ENCODE measurements at regions not wholly inside any gene's neighbourhood (a gene's known extent, or its start where the extent isn't known, plus 50 kb on each side); places are given as distances from the start of the nearest gene placed in this dataset.
"Not testable (repeated sequence)": the region's sequence is repeated elsewhere in the genome, so short reads cannot be mapped to it uniquely, and the experiment has no call there.

- H3K27ac ChIP-seq (ENCODE audit: low read length): no peak overlapping the region
- no peaks in the 10 kb centered on the region for H3K4me1 ChIP-seq (ENCODE audit: control insufficient read depth, insufficient read depth, low read length)
- no peaks in the 10 kb centered on the region for H3K36me3 ChIP-seq (ENCODE audit: control insufficient read depth, insufficient read depth, low read length)
- no peak overlapping the region for H3K4me3 ChIP-seq (ENCODE audit: low read length)
- no peak for DNase-seq (ENCODE audit: low read depth, low spot score)
- H3K9me3 ChIP-seq (ENCODE audit: control insufficient read depth, insufficient read depth, low read length): no peaks in the 10 kb centered on the region
- no peaks in the 10 kb centered on the region for H3K27me3 ChIP-seq (ENCODE audit: control insufficient read depth, insufficient read depth, low read length)
- no CpG with 5 or more reads among the region's 7 CpGs for WGBS (ENCODE audit: insufficient coverage, insufficient read length)
Measured at GRCh38 chr13:82565201-82565600, 1317.1 kb downstream of the SLITRK1 start.

DNA sequence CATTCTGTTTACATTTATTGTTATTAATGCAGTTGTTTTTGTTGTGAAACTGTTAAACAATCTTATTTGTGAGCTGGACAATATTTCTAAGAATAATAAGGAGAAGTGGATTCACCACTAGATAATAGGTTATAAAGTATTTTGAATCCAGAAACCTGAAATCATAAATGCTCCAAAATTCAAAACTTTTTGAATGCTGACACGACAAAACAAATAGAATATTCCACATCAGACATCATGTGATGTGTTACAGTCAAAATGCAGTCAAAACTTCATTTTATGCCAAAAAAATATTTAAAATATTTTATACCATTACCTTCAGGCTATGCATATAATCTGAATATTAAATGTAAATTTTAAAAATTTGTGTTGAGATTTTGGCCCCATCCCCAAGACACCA, 1321.4 kb downstream of the SLITRK1 start:
- WGBS (ENCODE audit: insufficient coverage, insufficient read length): no CpG with 5 or more reads among the region's 1 CpG
- no peak overlapping the region for H3K4me3 ChIP-seq (ENCODE audit: low read length)
- no peaks in the 10 kb centered on the region for H3K9me3 ChIP-seq (ENCODE audit: control insufficient read depth, insufficient read depth, low read length)
- no peaks in the 10 kb centered on the region for H3K27me3 ChIP-seq (ENCODE audit: control insufficient read depth, insufficient read depth, low read length)
- H3K36me3 ChIP-seq (ENCODE audit: control insufficient read depth, insufficient read depth, low read length): no peaks in the 10 kb centered on the region
- no peaks in the 10 kb centered on the region for H3K4me1 ChIP-seq (ENCODE audit: control insufficient read depth, insufficient read depth, low read length)
- H3K27ac ChIP-seq (ENCODE audit: low read length): no peak overlapping the region
- DNase-seq (ENCODE audit: low read depth, low spot score): no peak

- Histone ChIP-seq H3K4me3 (ENCODE audit: low read length) (no peak overlapping the region), H3K27ac (ENCODE audit: low read length) (no peak overlapping the region), H3K9me3 (ENCODE audit: control insufficient read depth, insufficient read depth, low read length) (no peaks in the 10 kb centered on the region), H3K4me1 (ENCODE audit: control insufficient read depth, insufficient read depth, low read length) (no peaks in the 10 kb centered on the region), H3K36me3 (ENCODE audit: control insufficient read depth, insufficient read depth, low read length) (no peaks in the 10 kb centered on the region), H3K27me3 (ENCODE audit: control insufficient read depth, insufficient read depth, low read length) (no peaks in the 10 kb centered on the region)
- no CpG with 5 or more reads among the region's 1 CpG for WGBS (ENCODE audit: insufficient coverage, insufficient read length)
- no peak for DNase-seq (ENCODE audit: low read depth, low spot score)
Measured at GRCh38 chr13:82522872-82523271, 1359.4 kb downstream of the SLITRK1 start.

- Histone ChIP-seq H3K4me1 (ENCODE audit: control insufficient read depth, insufficient read depth, low read length) (no peaks in the 10 kb centered on the region), H3K4me3 (ENCODE audit: low read length) (no peak overlapping the region), H3K36me3 (ENCODE audit: control insufficient read depth, insufficient read depth, low read length) (no peaks in the 10 kb centered on the region), H3K27ac (ENCODE audit: low read length) (no peak overlapping the region), H3K9me3 (ENCODE audit: control insufficient read depth, insufficient read depth, low read length) (no peaks in the 10 kb centered on the region), H3K27me3 (ENCODE audit: control insufficient read depth, insufficient read depth, low read length) (no peaks in the 10 kb centered on the region)
- DNase-seq (ENCODE audit: low read depth, low spot score): no peak
- no CpG with 5 or more reads among the region's 1 CpG for WGBS (ENCODE audit: insufficient coverage, insufficient read length)
Measured at GRCh38 chr13:82506805-82507414, 1375.4 kb downstream of the SLITRK1 start.

- H3K9me3 ChIP-seq (ENCODE audit: control insufficient read depth, insufficient read depth, low read length): no peaks in the 10 kb centered on the region
- DNase-seq (ENCODE audit: low read depth, low spot score): no peak
Measured at GRCh38 chr13:82501834-82502233, 1380.4 kb downstream of the SLITRK1 start.

DNA sequence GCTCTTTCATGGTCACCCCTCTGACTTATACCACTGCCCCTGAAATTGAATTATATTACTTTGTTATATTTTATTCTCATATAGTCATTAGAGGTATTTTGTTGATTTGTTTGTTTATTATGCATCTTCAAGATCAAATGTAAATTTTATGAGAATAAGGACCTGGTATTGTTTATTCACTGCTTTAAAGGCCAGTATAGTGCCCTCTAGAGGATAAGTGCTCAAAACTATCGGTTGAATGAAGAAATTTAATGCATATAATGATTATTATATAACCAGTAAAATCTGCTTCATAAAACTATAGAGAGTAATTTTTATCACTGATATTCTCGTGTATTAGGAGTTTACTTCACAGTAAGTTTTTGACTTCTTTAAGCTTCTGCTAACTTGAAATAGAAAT, 1401.9 kb downstream of the SLITRK1 start:
- H3K9me3 ChIP-seq (ENCODE audit: control insufficient read depth, insufficient read depth, low read length): no peaks in the 10 kb centered on the region
- WGBS (ENCODE audit: insufficient coverage, insufficient read length): no CpG with 5 or more reads among the region's 2 CpGs
- H3K27ac ChIP-seq (ENCODE audit: low read length): no peak overlapping the region
- no peaks in the 10 kb centered on the region for H3K36me3 ChIP-seq (ENCODE audit: control insufficient read depth, insufficient read depth, low read length)
- no peak for DNase-seq (ENCODE audit: low read depth, low spot score)
- no peaks in the 10 kb centered on the region for H3K27me3 ChIP-seq (ENCODE audit: control insufficient read depth, insufficient read depth, low read length)
- no peaks in the 10 kb centered on the region for H3K4me1 ChIP-seq (ENCODE audit: control insufficient read depth, insufficient read depth, low read length)
- H3K4me3 ChIP-seq (ENCODE audit: low read length): no peak overlapping the region

More at GRCh38 chr13:82501834-82502233, 1380.4 kb downstream of the SLITRK1 start:
- Histone ChIP-seq H3K36me3 (ENCODE audit: control insufficient read depth, insufficient read depth, low read length) (no peaks in the 10 kb centered on the region), H3K27ac (ENCODE audit: low read length) (no peak overlapping the region), H3K27me3 (ENCODE audit: control insufficient read depth, insufficient read depth, low read length) (no peaks in the 10 kb centered on the region), H3K4me3 (ENCODE audit: low read length) (no peak overlapping the region), H3K4me1 (ENCODE audit: control insufficient read depth, insufficient read depth, low read length) (no peaks in the 10 kb centered on the region)

- no peak for DNase-seq (ENCODE audit: low read depth, low spot score)
- Histone ChIP-seq H3K4me3 (ENCODE audit: low read length) (no peak overlapping the region), H3K9me3 (ENCODE audit: control insufficient read depth, insufficient read depth, low read length) (no peaks in the 10 kb centered on the region), H3K36me3 (ENCODE audit: control insufficient read depth, insufficient read depth, low read length) (no peaks in the 10 kb centered on the region), H3K27me3 (ENCODE audit: control insufficient read depth, insufficient read depth, low read length) (no peaks in the 10 kb centered on the region), H3K27ac (ENCODE audit: low read length) (no peak overlapping the region), H3K4me1 (ENCODE audit: control insufficient read depth, insufficient read depth, low read length) (no peaks in the 10 kb centered on the region)
- WGBS (ENCODE audit: insufficient coverage, insufficient read length): no CpG with 5 or more reads among the region's 1 CpG
Measured at GRCh38 chr13:82477436-82477835, 1404.8 kb downstream of the SLITRK1 start.

DNA sequence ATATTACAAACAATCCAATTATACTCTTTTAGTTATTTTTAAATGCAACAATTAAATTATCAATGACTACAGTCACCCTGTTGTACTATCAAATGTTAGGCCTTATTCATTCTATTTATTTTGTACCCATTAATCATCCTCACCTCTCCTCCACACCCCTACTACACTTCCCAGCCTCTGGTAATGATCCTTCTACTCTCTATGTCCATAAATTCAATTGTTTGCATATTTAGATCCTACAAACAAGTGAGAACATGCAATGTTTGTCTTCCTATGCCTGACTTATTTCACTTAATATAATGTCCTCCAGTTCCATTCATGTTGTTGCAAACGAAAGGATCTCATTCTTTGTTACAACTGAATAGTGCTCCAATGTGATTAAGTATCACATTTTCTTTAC, 1414.6 kb downstream of the SLITRK1 start:
- Histone ChIP-seq H3K4me1 (ENCODE audit: control insufficient read depth, insufficient read depth, low read length) (no peaks in the 10 kb centered on the region), H3K4me3 (ENCODE audit: low read length) (no peak overlapping the region), H3K27me3 (ENCODE audit: control insufficient read depth, insufficient read depth, low read length) (no peaks in the 10 kb centered on the region), H3K27ac (ENCODE audit: low read length) (no peak overlapping the region), H3K9me3 (ENCODE audit: control insufficient read depth, insufficient read depth, low read length) (no peaks in the 10 kb centered on the region), H3K36me3 (ENCODE audit: control insufficient read depth, insufficient read depth, low read length) (no peaks in the 10 kb centered on the region)
- no CpG with 5 or more reads among the region's 1 CpG for WGBS (ENCODE audit: insufficient coverage, insufficient read length)
- no peak for DNase-seq (ENCODE audit: low read depth, low spot score)

DNA sequence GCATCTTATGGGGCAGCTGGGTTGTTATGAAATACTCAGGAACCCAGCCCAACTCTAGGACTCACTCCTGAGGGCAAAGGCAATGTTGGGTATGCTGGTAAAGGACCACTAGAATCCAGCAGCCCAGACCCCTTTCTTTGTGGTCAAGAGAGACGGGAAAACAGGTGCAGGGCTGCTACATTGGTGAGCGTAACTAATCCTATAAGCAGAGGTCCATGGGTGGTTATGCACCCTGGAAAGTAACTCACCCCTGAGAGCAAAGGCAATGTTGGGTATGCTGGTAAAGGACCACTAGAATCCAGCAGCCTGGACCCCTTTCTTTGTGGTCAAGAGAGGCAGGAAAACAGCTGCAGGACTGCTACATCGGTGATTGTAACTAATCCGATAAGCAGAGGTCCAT, 1422.7 kb downstream of the SLITRK1 start:
- H3K4me3 ChIP-seq (ENCODE audit: low read length); H3K27me3 ChIP-seq (ENCODE audit: control insufficient read depth, insufficient read depth, low read length); DNase-seq (ENCODE audit: low read depth, low spot score); H3K36me3 ChIP-seq (ENCODE audit: control insufficient read depth, insufficient read depth, low read length); H3K4me1 ChIP-seq (ENCODE audit: control insufficient read depth, insufficient read depth, low read length); H3K9me3 ChIP-seq (ENCODE audit: control insufficient read depth, insufficient read depth, low read length); H3K27ac ChIP-seq (ENCODE audit: low read length): not testable (repeated sequence)
- no CpG with 5 or more reads among the region's 4 CpGs for WGBS (ENCODE audit: insufficient coverage, insufficient read length)

DNA sequence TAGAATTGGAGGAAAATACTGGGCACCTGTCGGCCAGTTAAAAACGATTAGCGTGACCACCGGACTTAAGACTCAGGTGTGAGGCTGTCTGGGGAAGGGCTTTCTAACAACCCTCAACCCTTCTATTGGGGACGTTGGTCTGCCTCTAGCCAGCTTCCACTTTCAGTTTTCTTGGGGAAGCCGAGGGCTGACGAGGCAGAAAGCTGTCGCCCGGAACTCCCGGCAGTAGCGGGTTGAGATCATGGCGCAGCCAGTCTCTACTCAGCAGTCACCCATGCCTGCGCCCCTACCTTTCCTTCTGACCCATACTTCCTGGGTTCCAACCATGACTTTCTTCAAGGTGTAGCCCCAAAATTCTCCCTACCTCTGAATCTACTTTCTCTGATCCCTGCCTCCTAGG, 1424.1 kb downstream of the SLITRK1 start:
- Histone ChIP-seq H3K27me3 (ENCODE audit: control insufficient read depth, insufficient read depth, low read length) (no peaks in the 10 kb centered on the region), H3K4me1 (ENCODE audit: control insufficient read depth, insufficient read depth, low read length) (no peaks in the 10 kb centered on the region), H3K36me3 (ENCODE audit: control insufficient read depth, insufficient read depth, low read length) (no peaks in the 10 kb centered on the region), H3K27ac (ENCODE audit: low read length) (no peak overlapping the region), H3K4me3 (ENCODE audit: low read length) (no peak overlapping the region), H3K9me3 (ENCODE audit: control insufficient read depth, insufficient read depth, low read length) (no peaks in the 10 kb centered on the region)
- no peak for DNase-seq (ENCODE audit: low read depth, low spot score)
- WGBS (ENCODE audit: insufficient coverage, insufficient read length): no CpG with 5 or more reads among the region's 13 CpGs

DNA sequence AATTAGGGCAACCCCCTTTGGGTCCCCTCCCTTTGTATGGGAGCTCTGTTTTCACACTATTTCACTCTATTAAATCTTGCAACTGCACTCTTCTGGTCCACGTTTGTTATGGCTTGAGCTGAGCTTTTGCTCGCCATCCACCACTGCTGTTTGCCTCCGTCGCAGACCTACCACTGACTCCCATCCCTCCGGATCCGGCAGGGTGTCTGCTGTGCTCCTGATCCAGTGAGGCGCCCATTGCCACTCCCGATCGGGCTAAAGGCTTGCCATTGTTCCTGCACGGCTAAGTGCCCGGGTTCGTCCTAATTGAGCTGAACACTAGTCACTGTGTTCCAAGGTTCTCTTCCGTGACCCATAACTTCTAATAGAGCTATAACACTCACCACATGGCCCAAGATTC, 1424.7 kb downstream of the SLITRK1 start:
- DNase-seq (ENCODE audit: low read depth, low spot score); H3K27me3 ChIP-seq (ENCODE audit: control insufficient read depth, insufficient read depth, low read length); H3K27ac ChIP-seq (ENCODE audit: low read length); H3K4me3 ChIP-seq (ENCODE audit: low read length); H3K36me3 ChIP-seq (ENCODE audit: control insufficient read depth, insufficient read depth, low read length); H3K9me3 ChIP-seq (ENCODE audit: control insufficient read depth, insufficient read depth, low read length); H3K4me1 ChIP-seq (ENCODE audit: control insufficient read depth, insufficient read depth, low read length): not testable (repeated sequence)
- no CpG with 5 or more reads among the region's 13 CpGs for WGBS (ENCODE audit: insufficient coverage, insufficient read length)
